PC-3 (cell line): ENCODE measurements at regions not wholly inside any gene's neighbourhood (a gene's known extent, or its start where the extent isn't known, plus 50 kb on each side); places are given as distances from the start of the nearest gene placed in this dataset.

Source experiments
- ATAC-seq: fragments of 200-7000 bp; cut with Tn5 transposase; 2 replicates; pipeline ENCODE4 v1.9.1; 2020; ENCODE audit warnings: mild to moderate bottlenecking, moderate library complexity
- BruUV-seq: library from RNA; stranded (reverse); fragments of 400-500 nt; replicated peaks from 2 replicates; lab custom pipeline; 2021; lab: Mats Ljungman, UMichigan
- CTCF ChIA-PET: fragments of 300-600 bp; sonication (Branson Sonifier 250); formaldehyde crosslinking; loops from one replicate; lab custom pipeline; 2022; ENCODE audit warnings: antibody characterized with exemption; lab: Charles Lee
- POLR2A ChIA-PET: fragments of 300-600 bp; sonication (Branson Sonifier 250); formaldehyde crosslinking; loops from one replicate; lab custom pipeline; 2022; ENCODE audit warnings: antibody characterized with exemption; ENCODE audit not compliant: unreplicated experiment; lab: Charles Lee
- DNase-seq: peaks from one replicate; pipeline ENCODE4 v3.0.0-alpha.2; 2015
- H2AFZ ChIP-seq: fragments of 300-600 bp; sonication (generic); 2 replicates; pipeline ENCODE4 v1.6.0; 2016; ENCODE audit warnings: antibody characterized with exemption, low read length
- H3F3A ChIP-seq: fragments of 300-600 bp; sonication (generic); one replicate; pipeline ENCODE4 v1.6.0; 2017; ENCODE audit warnings: antibody characterized with exemption, low read length, control low read depth, mild to moderate bottlenecking; ENCODE audit not compliant: unreplicated experiment
- H3K27ac ChIP-seq: fragments of 300-600 bp; sonication (generic); 2 replicates; pipeline ENCODE4 v1.5.1; 2016; ENCODE audit warnings: mild to moderate bottlenecking, low read length
- H3K27me3 ChIP-seq: fragments of 300-600 bp; sonication (generic); 2 replicates; pipeline ENCODE4 v1.6.1; 2016; ENCODE audit warnings: low read length, mixed read lengths
- H3K36me3 ChIP-seq: fragments of 300-600 bp; sonication (generic); 2 replicates; pipeline ENCODE4 v1.6.1; 2016; ENCODE audit warnings: low read depth, mixed run types, low read length, mixed read lengths
- H3K4me1 ChIP-seq: fragments of 300-600 bp; sonication (generic); 2 replicates; pipeline ENCODE4 v1.5.1; 2016; ENCODE audit warnings: low read length; ENCODE audit not compliant: insufficient read depth
- H3K4me2 ChIP-seq: fragments of 300-600 bp; sonication (generic); 2 replicates; pipeline ENCODE4 v1.6.0; 2016; ENCODE audit warnings: low read length
- H3K4me3 ChIP-seq: fragments of 300-600 bp; sonication (generic); 2 replicates; pipeline ENCODE4 v1.5.1; 2016; ENCODE audit warnings: mild to moderate bottlenecking, low read length, mixed read lengths
- H3K79me2 ChIP-seq: fragments of 300-600 bp; sonication (generic); 2 replicates; pipeline ENCODE4 v1.6.1; 2017; ENCODE audit warnings: low read length, mixed read lengths
- H3K9ac ChIP-seq: fragments of 300-600 bp; sonication (generic); 2 replicates; pipeline ENCODE4 v1.6.0; 2016; ENCODE audit warnings: mild to moderate bottlenecking, low read length
- H3K9me2 ChIP-seq: fragments of 300-600 bp; sonication (generic); replicated peaks from 2 replicates; pipeline ENCODE4 v1.6.1; 2016; ENCODE audit warnings: mixed run types, low read length, mixed read lengths
- H3K9me3 ChIP-seq: fragments of 300-600 bp; sonication (generic); 2 replicates; pipeline ENCODE4 v1.6.1; 2016; ENCODE audit warnings: low read length, mixed read lengths
- H4K20me1 ChIP-seq: fragments of 300-600 bp; sonication (generic); 2 replicates; pipeline ENCODE4 v1.6.1; 2016; ENCODE audit warnings: low read length, mixed read lengths
- EZH2 ChIP-seq: fragments of 300-600 bp; sonication (generic); IDR thresholded peaks from one replicate; pipeline ENCODE4 v1.6.1; 2017; ENCODE audit warnings: antibody characterized with exemption, mild to moderate bottlenecking, low read length; ENCODE audit not compliant: unreplicated experiment
- EZH2phosphoT487 ChIP-seq: fragments of 300-600 bp; sonication (generic); IDR thresholded peaks from 2 replicates; pipeline ENCODE4 v1.6.1; 2018; ENCODE audit warnings: mild to moderate bottlenecking, antibody characterized with exemption, low read length, borderline replicate concordance
- intact Hi-C: fragments of 100-400 bp; cut with micrococcal nuclease; formaldehyde crosslinking; loops from 2 replicates; pipeline ENCODE4 v1.9.0; 2023
- TF ChIP-seq, protein P1 (sequence below): fragments of 300-600 bp; sonication (generic); conservative IDR thresholded peaks from 2 replicates; pipeline ENCODE4 v1.5.1; 2017; ENCODE audit warnings: antibody characterized with exemption, low read depth, mild to moderate bottlenecking, low read length

GRCh38 chr10:111354859-111355258 is 278.0 kb downstream of the ADRA2A start:
- Histone ChIP-seq H3K9me2 (no peaks in the 10 kb centered on the region), H3K27ac (no peak overlapping the region), H3K9me3 (no peaks in the 10 kb centered on the region), H3K4me1 (no peaks in the 10 kb centered on the region), H3K4me2 (no peak overlapping the region), H3K4me3 (no peak overlapping the region), H3K9ac (no peak overlapping the region), H3K27me3 (no peaks in the 10 kb centered on the region), H3K36me3 (no peaks in the 10 kb centered on the region), H4K20me1 (no peaks in the 10 kb centered on the region), H3F3A (no peaks in the 10 kb centered on the region), H3K79me2 (no peaks in the 10 kb centered on the region), H2AFZ (no peak overlapping the region)
- ChIA-PET CTCF (no interaction called here), POLR2A (no interaction called here)
- ATAC-seq, result no peak
- intact Hi-C loops, result no loop called here
- TF ChIP-seq, protein P1, sequence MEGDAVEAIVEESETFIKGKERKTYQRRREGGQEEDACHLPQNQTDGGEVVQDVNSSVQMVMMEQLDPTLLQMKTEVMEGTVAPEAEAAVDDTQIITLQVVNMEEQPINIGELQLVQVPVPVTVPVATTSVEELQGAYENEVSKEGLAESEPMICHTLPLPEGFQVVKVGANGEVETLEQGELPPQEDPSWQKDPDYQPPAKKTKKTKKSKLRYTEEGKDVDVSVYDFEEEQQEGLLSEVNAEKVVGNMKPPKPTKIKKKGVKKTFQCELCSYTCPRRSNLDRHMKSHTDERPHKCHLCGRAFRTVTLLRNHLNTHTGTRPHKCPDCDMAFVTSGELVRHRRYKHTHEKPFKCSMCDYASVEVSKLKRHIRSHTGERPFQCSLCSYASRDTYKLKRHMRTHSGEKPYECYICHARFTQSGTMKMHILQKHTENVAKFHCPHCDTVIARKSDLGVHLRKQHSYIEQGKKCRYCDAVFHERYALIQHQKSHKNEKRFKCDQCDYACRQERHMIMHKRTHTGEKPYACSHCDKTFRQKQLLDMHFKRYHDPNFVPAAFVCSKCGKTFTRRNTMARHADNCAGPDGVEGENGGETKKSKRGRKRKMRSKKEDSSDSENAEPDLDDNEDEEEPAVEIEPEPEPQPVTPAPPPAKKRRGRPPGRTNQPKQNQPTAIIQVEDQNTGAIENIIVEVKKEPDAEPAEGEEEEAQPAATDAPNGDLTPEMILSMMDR, result no peak
- TF ChIP-seq EZH2phosphoT487, result no peak
- no peak for TF ChIP-seq EZH2
- no TSS peak for BruUV-seq
- DNase-seq, result no peak

GRCh38 chr10:111356571-111356970 is 279.7 kb downstream of the ADRA2A start:
- ChIA-PET POLR2A (no interaction called here), CTCF (no interaction called here)
- no peaks in the 10 kb centered on the region for H3K27me3 ChIP-seq
- no peak overlapping the region for H3K9ac ChIP-seq
- no peak for DNase-seq
- H3K36me3 ChIP-seq, result no peaks in the 10 kb centered on the region
- intact Hi-C loops, result no loop called here
- no peak overlapping the region for H2AFZ ChIP-seq
- BruUV-seq, result no TSS peak
- no peak for ATAC-seq
- H3K9me3 ChIP-seq, result no peaks in the 10 kb centered on the region
- no peak overlapping the region for H3K27ac ChIP-seq
- H3F3A ChIP-seq, result no peaks in the 10 kb centered on the region
- no peaks in the 10 kb centered on the region for H3K4me1 ChIP-seq
- H3K4me2 ChIP-seq, result no peak overlapping the region
- no peak overlapping the region for H3K4me3 ChIP-seq
- H3K79me2 ChIP-seq, result no peaks in the 10 kb centered on the region
- no peaks in the 10 kb centered on the region for H4K20me1 ChIP-seq
- TF ChIP-seq EZH2phosphoT487 (no peak), EZH2 (no peak)
- TF ChIP-seq, protein P1, result no peak
- H3K9me2 ChIP-seq, result no peaks in the 10 kb centered on the region

DNA sequence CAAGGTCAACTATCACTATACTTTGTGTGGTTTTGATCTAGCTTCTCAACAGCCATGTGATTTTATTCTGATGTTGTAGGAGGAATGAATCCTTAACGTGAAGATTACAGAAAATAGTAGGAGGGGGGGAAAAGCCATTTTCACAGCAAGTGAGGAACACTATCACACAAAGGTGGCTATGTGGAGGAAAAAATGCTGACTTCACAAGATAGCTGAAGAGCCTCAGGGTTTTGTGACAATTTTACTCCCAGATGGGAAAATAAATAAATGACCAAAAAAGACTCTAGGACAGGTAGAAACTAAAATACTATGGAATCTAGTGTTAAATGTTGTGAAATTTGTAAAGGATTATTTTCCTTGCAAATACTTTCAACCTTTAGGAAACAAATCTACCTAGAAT is 281.0 kb downstream of the ADRA2A start:
- Histone ChIP-seq H3K36me3 (no peaks in the 10 kb centered on the region), H2AFZ (no peak overlapping the region), H3K9me3 (no peaks in the 10 kb centered on the region), H3K4me3 (no peak overlapping the region), H3K9me2 (no peaks in the 10 kb centered on the region), H3K4me1 (no peaks in the 10 kb centered on the region), H3F3A (no peaks in the 10 kb centered on the region), H3K27ac (no peak overlapping the region), H3K9ac (no peak overlapping the region), H3K27me3 (peaks cover 3% of the 10 kb centered on the region; the same call in 1 of the 2 replicates), H3K79me2 (no peaks in the 10 kb centered on the region), H3K4me2 (no peak overlapping the region), H4K20me1 (no peaks in the 10 kb centered on the region)
- no TSS peak for BruUV-seq
- ATAC-seq, result no peak
- TF ChIP-seq EZH2phosphoT487, result no peak
- TF ChIP-seq, protein P1, result no peak
- TF ChIP-seq EZH2, result no peak
- intact Hi-C loops, result no loop called here
- CTCF ChIA-PET, result no interaction called here
- no peak for DNase-seq
- POLR2A ChIA-PET, result no interaction called here
